Sciatic nerve (tissue), 2 donors: ENCODE measurements at regions not wholly inside any gene's neighbourhood (a gene's known extent, or its start where the extent isn't known, plus 50 kb on each side); places are given as distances from the start of the nearest gene placed in this dataset.
A peak's percentile ranks its signal among the peaks of the same experiment; 100 is the strongest.

Experiments
- ATAC-seq: fragments of 200-7000 bp; cut with Tn5 transposase; one replicate; pipeline ENCODE4 v1.9.1; 2020; ENCODE audit warnings: mild to moderate bottlenecking, moderate library complexity
- DNase-seq: peaks from one replicate; pipeline ENCODE4 v3.0.0-alpha.2; 2020; ENCODE audit warnings: low spot score
- intact Hi-C: fragments of 100-400 bp; cut with DNase I; formaldehyde crosslinking; loops from one replicate; pipeline ENCODE4 v1.14.2; 2022
- donor health status: DM: no; HTN: no; CAD: no.
- donor health status: DM: no; HTN: no; CAD: no.

GRCh38 chr5:124605541-124605940 is 140.9 kb downstream of the ZNF608 start:
- DNase-seq (no peak), ATAC-seq (peak; percentile 97)
- intact Hi-C loops = no loop called here

GRCh38 chr5:124604419-124604818 is 142.0 kb downstream of the ZNF608 start:
- no peak for DNase-seq
- ATAC-seq = no peak
- intact Hi-C loops = no loop called here

- intact Hi-C loops = no loop called here
- DNase-seq (no peak), ATAC-seq (no peak)
Measured at GRCh38 chr5:124602925-124603650, 143.4 kb downstream of the ZNF608 start.

GRCh38 chr5:124599028-124599973 is 147.1 kb downstream of the ZNF608 start:
- intact Hi-C loops = no loop called here
- peak; percentile 38 for ATAC-seq
- no peak for DNase-seq

GRCh38 chr5:124596595-124597421 is 149.6 kb downstream of the ZNF608 start:
- no peak for DNase-seq
- intact Hi-C loops = no loop called here
- no peak for ATAC-seq

- intact Hi-C loops = no loop called here
- ATAC-seq = no peak
Measured at GRCh38 chr5:124593952-124594351, 152.5 kb downstream of the ZNF608 start.

GRCh38 chr5:124592891-124593290 is 153.5 kb downstream of the ZNF608 start:
- DNase-seq (no peak), ATAC-seq (no peak)
- intact Hi-C loops = no loop called here

More at GRCh38 chr5:124593952-124594351, 152.5 kb downstream of the ZNF608 start:
- DNase-seq = no peak

- ATAC-seq (no peak), DNase-seq (no peak)
- intact Hi-C loops = no loop called here
Measured at GRCh38 chr5:124591583-124591982, 154.9 kb downstream of the ZNF608 start.

GRCh38 chr5:124590686-124591085 is 155.8 kb downstream of the ZNF608 start:
- ATAC-seq = no peak
- no peak for DNase-seq
- intact Hi-C loops = no loop called here

- intact Hi-C loops = no loop called here
- DNase-seq = no peak
- no peak for ATAC-seq
Measured at GRCh38 chr5:124587280-124587679, 159.2 kb downstream of the ZNF608 start.

- intact Hi-C loops = no loop called here
- no peak for ATAC-seq
- no peak for DNase-seq
Measured at GRCh38 chr5:124584991-124585715, 161.3 kb downstream of the ZNF608 start.

- intact Hi-C loops = no loop called here
- ATAC-seq (no peak), DNase-seq (no peak)
Measured at GRCh38 chr5:124583469-124584350, 162.7 kb downstream of the ZNF608 start.

GRCh38 chr5:124582561-124582840 is 163.9 kb downstream of the ZNF608 start:
- intact Hi-C loops = no loop called here
- ATAC-seq (no peak), DNase-seq (no peak)

- intact Hi-C loops = no loop called here
- no peak for DNase-seq
- no peak for ATAC-seq
Measured at GRCh38 chr5:124581738-124582560, 164.5 kb downstream of the ZNF608 start.

- intact Hi-C loops = no loop called here
- DNase-seq (no peak), ATAC-seq (no peak)
Measured at GRCh38 chr5:124580925-124581737, 165.3 kb downstream of the ZNF608 start.

GRCh38 chr5:124580512-124580911 is 165.9 kb downstream of the ZNF608 start:
- intact Hi-C loops = no loop called here
- DNase-seq (no peak), ATAC-seq (no peak)
